ENCODE measurements at regions not wholly inside any gene's neighbourhood (a gene's known extent, or its start where the extent isn't known, plus 50 kb on each side); places are given as distances from the start of the nearest gene placed in this dataset.

DNA sequence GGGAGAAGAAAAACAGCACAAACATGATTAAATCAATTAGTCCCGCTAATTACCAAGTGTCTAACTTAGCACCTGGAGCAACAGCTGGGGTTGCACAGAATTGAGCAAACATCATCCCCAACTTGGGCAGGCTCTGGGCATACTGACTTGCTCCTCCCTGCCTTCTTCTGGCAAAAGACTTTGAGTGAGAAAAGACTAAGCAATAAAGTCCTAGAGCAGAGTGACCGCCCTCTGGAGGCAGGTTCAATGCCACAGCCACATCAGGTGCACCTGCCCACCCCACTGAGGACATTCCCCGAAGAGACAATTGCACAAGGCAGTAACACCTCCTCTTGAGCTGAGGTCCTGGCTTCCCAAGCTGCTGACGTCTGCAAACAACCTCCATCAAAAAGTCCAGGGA, 358.3 kb downstream of the SOX9 start:
- TF ChIP-seq CTCF (IDR thresholded peaks at IDR 0.05; ENCODE audit: extremely low read depth in 1 of 2, insufficient read depth in 1 of 2, low read depth in 1 of 2, low read length in 2 of 2) (no peak), MAX (IDR thresholded peaks at IDR 0.05; ENCODE audit: insufficient read depth, insufficient read length) (no peak), POLR2AphosphoS5 (IDR thresholded peaks at IDR 0.05; ENCODE audit: insufficient read depth, low read depth, low read length) (no peak), POLR2A (IDR thresholded peaks at IDR 0.05; ENCODE audit: low read depth, low read length) (no peak), EZH2 (IDR thresholded peaks at IDR 0.05; ENCODE audit: borderline replicate concordance, low read depth, low read length, severe bottlenecking) (no peak), MYC (IDR thresholded peaks at IDR 0.05; ENCODE audit: low read depth, low read length) (no peak), JUN (IDR thresholded peaks at IDR 0.05; ENCODE audit: borderline replicate concordance, insufficient read depth, insufficient read length, low read depth) (no peak), GATA2 (IDR thresholded peaks at IDR 0.05; ENCODE audit: insufficient read depth, insufficient read length, low read depth, low read length) (no peak)
